RPMI7951 (cell line): ENCODE measurements at regions not wholly inside any gene's neighbourhood (a gene's known extent, or its start where the extent isn't known, plus 50 kb on each side); places are given as distances from the start of the nearest gene placed in this dataset.

Source experiments
- DNase-seq: peaks from one replicate; pipeline ENCODE4 v3.0.0-alpha.2; 2012; ENCODE audit warnings: low read depth

DNA sequence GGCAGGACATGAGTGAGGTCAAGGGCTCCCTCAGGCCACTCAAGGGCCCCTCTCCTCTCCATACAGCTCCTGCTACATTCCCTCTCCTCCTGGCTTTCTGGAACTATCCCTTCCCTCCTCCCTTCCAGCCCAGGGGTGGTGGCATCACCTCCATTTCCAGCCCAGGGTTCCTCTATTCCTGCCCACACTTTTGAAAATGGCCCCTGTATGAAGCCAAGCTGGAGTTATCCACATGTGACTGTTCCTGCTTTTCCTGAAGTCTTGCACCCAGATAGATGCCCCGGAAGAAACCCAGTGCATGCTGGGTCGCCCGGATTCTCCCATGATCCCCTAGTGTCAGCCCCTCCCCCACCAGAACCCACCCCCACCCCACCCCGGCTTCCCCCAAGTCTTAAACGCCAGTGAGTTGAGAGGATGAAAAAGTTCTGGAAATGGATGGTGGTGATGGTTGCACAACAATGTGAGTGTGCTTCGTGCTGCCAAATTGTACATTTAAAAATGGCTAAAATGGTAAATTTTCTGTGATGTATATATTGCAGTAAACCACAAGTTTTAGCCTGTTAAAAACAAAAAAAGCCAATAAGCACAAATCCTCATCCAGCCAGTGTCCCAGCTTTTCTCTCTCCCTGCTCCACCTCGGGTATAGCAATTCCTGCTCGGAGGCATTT is 136.9 kb downstream of the SCARB1 start:
- DNase-seq = no peak

DNA sequence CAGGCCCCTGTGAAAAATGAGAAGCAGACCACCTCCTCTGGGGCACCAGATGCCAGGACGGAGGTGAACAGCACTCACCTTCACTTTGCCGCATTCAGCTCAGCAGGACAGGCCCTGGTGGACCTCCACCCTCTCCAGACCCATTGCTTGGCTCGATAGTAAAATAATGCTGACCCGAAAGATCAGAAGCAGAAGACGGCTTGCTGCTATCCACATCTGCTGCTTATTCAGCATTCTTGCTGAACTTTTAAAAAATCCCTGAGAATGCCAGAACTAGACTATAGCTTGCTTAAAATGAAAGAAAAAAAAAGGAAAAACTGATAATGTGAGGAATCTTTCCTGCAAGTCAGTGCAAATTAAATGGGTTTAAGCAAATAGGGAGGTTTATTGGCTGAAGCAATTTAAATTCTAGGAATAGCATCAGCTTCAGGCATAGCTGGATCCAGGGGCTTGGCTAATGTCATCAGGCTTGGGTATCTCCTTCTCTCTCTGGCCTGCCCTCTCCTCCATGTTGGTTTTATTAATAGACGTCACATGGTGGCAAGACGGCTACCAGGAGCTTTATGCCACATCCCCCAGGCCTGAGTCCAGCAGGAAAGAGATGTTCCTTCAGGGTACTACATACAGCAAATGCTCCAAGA is 137.9 kb downstream of the SCARB1 start:
- DNase-seq = no peak

- no peak for DNase-seq
Observed at GRCh38 chr12:124725099-124725498, 138.6 kb downstream of the SCARB1 start.

GRCh38 chr12:124722878-124723277 is 140.8 kb downstream of the SCARB1 start:
- DNase-seq = no peak

DNA sequence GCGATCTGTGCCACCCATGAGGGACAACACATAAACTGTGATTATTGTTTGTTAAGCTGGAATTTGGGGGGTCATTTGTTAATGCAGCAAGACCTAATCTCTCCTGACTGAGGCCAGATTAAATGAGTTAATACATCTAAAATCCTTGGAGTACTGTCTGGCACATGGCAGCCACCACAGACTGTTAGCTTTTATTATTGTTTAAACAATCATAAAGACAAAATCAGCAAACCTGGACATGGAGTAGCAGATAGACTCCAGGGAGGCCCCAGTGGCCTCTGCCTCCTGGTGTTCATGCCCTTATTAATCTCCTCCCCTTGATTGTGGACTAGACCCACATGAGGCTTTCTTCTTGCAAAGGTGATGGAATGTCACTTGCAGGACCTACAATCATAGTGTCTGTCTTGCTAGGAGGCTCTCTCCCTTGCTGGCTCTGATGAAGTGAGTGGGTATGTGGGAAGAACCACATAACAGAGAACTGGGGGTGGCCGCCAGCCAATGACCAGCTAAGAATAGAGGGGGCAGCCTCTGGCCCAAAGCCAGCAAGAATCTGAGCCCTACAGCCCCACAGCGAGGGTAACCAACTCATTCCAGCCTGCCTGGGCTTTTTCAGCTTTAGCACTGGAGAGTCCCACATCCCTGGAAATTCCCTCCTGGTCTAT is 142.0 kb downstream of the SCARB1 start:
- DNase-seq = peak; percentile 58

DNA sequence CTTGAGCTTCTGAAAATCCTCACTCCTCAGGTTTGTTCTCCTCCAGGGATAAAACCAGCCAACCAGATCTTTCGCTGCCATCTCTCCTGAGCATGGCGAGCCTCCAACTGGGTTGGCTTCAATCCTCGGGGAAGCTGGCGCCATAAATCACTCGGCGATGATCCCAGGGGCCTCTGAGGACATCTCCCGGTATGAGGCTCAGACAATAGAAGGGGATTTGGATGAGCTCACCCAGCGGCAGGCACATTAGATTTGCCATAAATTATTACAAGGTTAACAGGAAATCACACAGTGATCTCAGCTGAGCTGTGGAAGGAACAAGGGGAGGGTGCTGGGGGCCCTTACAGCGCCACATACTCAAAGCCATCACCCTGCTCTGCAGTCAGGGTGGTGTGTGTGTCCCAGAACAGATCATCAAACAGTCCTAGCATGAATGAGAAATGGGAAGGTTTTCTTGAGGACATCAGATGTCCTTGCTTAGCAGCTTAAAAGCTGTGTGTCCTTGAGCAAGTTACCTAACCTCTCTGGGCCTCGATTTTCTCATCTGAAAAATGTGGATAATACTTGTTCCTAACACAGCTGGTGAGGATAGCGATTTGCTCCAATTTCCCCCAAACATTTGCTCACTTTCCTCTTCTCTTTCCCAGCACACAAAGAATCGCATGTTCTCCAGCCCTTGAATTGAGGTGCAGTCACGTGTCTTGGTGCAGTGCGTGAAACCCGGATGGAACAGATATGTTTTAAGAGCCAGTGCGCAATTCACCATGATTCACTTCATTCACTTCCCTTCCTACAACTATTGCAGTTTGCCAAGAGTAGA is 142.8 kb downstream of the SCARB1 start:
- peak; percentile 81 for DNase-seq

DNA sequence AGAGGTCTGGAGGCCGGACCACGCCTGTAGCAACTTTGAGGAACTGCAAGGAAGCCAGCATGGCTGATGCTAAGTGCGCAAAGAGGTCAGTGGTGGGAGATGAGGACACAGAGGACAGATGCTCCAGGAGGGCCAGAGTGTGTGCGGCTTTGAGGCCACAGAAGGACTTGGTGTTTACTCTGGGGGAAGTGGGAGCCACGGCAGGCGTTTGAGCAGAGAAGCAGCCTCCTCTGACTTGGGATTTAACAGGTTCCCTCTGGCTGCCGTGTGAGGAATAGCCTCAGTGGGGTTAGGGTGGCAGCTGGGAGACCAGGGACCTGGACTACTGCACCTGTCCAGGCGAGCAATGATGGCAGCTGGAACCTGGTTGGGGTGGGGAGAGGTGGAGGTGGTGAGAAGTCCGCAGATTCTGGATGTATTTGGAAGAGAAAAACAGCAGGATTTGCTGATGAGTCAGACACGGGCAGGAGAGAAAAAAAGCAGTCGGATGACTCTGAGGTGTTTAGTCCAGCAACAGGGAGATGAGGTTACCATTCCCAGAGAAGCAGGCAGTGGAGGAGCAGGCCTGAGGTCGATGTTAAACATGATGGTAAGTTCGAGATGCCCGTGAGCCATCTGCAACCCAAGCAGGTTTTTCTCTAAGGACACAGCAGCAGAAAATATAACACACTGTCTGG is 143.5 kb downstream of the SCARB1 start:
- DNase-seq = peak; percentile 77

GRCh38 chr12:124719231-124719630 is 144.4 kb downstream of the SCARB1 start:
- DNase-seq = no peak

- DNase-seq = no peak
Observed at GRCh38 chr12:124718458-124718857, 145.2 kb downstream of the SCARB1 start.

DNA sequence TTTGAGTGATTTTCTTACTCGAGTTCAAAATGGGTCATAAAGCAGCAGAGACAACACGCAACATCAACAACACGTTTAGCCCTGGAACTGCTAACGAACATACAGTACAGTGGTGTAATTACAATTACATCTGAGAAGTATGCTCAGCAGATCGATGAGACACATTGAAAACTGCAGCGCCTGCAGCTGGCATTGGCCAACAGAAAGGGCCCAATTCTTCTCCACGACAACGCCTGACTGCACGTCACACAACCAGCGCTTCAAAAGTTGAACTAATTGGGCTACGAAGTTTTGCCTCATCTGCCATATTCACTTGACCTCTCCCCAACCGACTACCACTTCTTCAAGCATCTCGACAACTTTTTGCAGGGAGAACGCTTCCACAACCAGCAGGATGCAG is 145.6 kb downstream of the SCARB1 start:
- DNase-seq = no peak

DNA sequence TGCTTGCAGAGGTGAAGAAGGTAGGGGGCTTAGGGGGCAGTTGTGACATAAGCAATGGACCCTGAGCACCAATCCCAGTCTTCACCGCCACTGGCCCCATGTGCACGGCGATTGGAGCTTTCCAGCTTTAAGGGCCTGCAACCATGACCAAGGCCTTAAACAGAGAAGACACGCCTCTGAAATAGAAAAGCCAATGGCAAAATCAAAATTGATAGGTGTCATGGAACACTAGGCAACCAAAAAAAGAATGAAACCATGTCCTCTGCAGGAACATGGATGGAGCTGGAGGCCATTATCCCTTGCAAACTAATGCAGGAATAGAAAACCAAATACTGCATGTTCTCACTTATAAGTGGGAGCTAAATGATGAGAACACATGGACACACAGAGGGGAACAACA is 146.3 kb downstream of the SCARB1 start:
- no peak for DNase-seq

GRCh38 chr12:124716208-124717130 is 147.2 kb downstream of the SCARB1 start:
- DNase-seq = no peak

GRCh38 chr12:124715121-124715990 is 147.9 kb upstream of the NCOR2 start:
- DNase-seq = peak; percentile 55

GRCh38 chr12:124713436-124714082 is 146.1 kb upstream of the NCOR2 start:
- peak; percentile 85 for DNase-seq

GRCh38 chr12:124713041-124713435 is 145.6 kb upstream of the NCOR2 start:
- DNase-seq = peak; percentile 40

- DNase-seq = no peak
Observed at GRCh38 chr12:124711344-124711743, 143.9 kb upstream of the NCOR2 start.

DNA sequence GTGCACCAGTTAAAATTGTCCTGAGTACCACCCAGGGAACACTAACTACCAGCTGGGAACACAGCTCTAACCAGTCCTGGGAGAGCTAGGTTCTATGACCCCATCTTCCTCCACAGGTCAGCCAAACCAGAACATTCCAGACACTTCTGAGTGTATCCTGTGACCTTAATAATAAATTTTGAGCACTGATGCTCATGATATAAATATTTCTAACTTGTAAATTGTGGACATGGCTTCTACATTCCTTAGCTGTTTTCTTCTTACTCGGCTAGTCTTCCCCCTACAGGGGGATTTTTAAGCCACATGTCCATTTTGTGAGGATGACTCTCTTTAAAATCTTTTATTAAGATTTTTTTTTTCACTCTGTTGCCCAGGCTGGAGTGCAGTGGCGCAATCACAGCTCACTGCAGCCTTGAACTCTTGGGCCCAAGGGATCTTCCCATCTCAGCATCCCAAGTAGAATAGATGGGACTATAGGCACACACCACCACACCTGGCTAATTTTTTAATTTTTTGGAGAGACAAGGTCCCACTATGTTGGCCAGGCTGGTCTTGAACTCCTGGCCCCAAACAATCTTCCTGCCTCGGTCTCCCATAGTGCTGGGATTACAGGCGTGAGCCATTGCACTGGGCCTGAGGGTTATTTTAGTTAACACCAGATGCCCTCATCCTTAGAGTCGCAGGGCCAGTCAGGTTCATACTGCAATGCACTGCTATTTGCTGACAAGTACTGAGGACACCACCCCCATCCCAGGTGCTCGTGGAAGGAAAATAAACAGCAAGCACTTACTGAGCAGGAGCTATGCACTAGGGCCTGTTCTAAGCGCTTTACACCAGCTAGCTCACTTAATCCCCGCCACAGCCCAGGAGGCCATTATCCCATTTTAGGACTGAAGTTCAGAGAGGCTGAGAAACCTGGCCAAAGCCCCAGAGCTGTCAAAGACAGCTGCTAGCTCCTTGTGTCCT is 142.6 kb upstream of the NCOR2 start:
- DNase-seq = no peak

GRCh38 chr12:124707316-124707715 is 139.9 kb upstream of the NCOR2 start:
- DNase-seq = no peak
